Fibroblast of the aortic adventitia (primary cell): ENCODE measurements at regions not wholly inside any gene's neighbourhood (a gene's known extent, or its start where the extent isn't known, plus 50 kb on each side); places are given as distances from the start of the nearest gene placed in this dataset.

ENCODE experiments used
- DNase-seq: peaks from one replicate; pipeline ENCODE4 v3.0.0-alpha.2; 2010; ENCODE audit warnings: low read depth
- H3K4me3 ChIP-seq: 2 replicates; pipeline ENCODE4 v1.5.1; 2011; ENCODE audit warnings: low read depth, mild to moderate bottlenecking, control low read depth, low read length, moderate library complexity
- CTCF ChIP-seq: IDR thresholded peaks from 2 replicates; pipeline ENCODE4 v1.5.1; 2011; ENCODE audit warnings: mild to moderate bottlenecking, low read length, control low read depth, inconsistent platforms; ENCODE audit not compliant: insufficient read depth

- H3K4me3 ChIP-seq: no peak overlapping the region
- no peak for DNase-seq
- no peak for TF ChIP-seq CTCF
Observed at GRCh38 chr1:80961464-80962190, 839.1 kb upstream of the ADGRL2 start.

- no peak for TF ChIP-seq CTCF
- H3K4me3 ChIP-seq: no peak overlapping the region
- no peak for DNase-seq
Observed at GRCh38 chr1:80933346-80933745, 867.4 kb upstream of the ADGRL2 start.

- H3K4me3 ChIP-seq: no peak overlapping the region
- DNase-seq: no peak
Observed at GRCh38 chr1:80931178-80931577, 869.6 kb upstream of the ADGRL2 start.

GRCh38 chr1:80929868-80930508 lies 870.7 kb upstream of the ADGRL2 start:
- no peak for DNase-seq
- H3K4me3 ChIP-seq: no peak overlapping the region
- TF ChIP-seq CTCF: no peak

More at GRCh38 chr1:80931178-80931577, 869.6 kb upstream of the ADGRL2 start:
- no peak for TF ChIP-seq CTCF

GRCh38 chr1:80926531-80926930 lies 874.2 kb upstream of the ADGRL2 start:
- DNase-seq: no peak
- no peak overlapping the region for H3K4me3 ChIP-seq
- TF ChIP-seq CTCF: no peak

GRCh38 chr1:80925130-80925805 lies 875.5 kb upstream of the ADGRL2 start:
- DNase-seq: no peak
- TF ChIP-seq CTCF: no peak
- H3K4me3 ChIP-seq: no peak overlapping the region
